Stimulated activated CD4-positive, alpha-beta T cell treated with anti-CD3 and anti-CD28 coated beads, Interleukin-1b, Interleukin-23, amount 100 ng/mL, for 48 hours (primary cell): ENCODE measurements at regions not wholly inside any gene's neighbourhood (a gene's known extent, or its start where the extent isn't known, plus 50 kb on each side); places are given as distances from the start of the nearest gene placed in this dataset.

ENCODE experiments used
- DNase-seq: peaks from one replicate; pipeline ENCODE4 v3.0.0-alpha.2; 2020

- no peak for DNase-seq
Measured at GRCh38 chr3:170780471-170780870, 89.5 kb downstream of the RPL22L1 start.

- DNase-seq, result no peak
Measured at GRCh38 chr3:170778240-170779217, 91.5 kb downstream of the RPL22L1 start.

GRCh38 chr3:170777564-170777926 is 92.5 kb downstream of the RPL22L1 start:
- DNase-seq, result no peak

- DNase-seq, result no peak
Measured at GRCh38 chr3:170776887-170777563, 93.0 kb downstream of the RPL22L1 start.

GRCh38 chr3:170773682-170774425 is 96.1 kb downstream of the RPL22L1 start:
- no peak for DNase-seq

- no peak for DNase-seq
Measured at GRCh38 chr3:170772175-170772574, 97.8 kb downstream of the RPL22L1 start.

- DNase-seq, result no peak
Measured at GRCh38 chr3:170768334-170768801, 101.6 kb downstream of the RPL22L1 start.

- DNase-seq, result no peak
Measured at GRCh38 chr3:170767576-170767941, 102.4 kb downstream of the RPL22L1 start.

GRCh38 chr3:170766823-170767575 is 103.0 kb downstream of the RPL22L1 start:
- no peak for DNase-seq

- DNase-seq, result no peak
Measured at GRCh38 chr3:170766253-170766652, 103.7 kb downstream of the RPL22L1 start.

- DNase-seq, result no peak
Measured at GRCh38 chr3:170765419-170766078, 104.4 kb downstream of the RPL22L1 start.

GRCh38 chr3:170764017-170764416 is 106.0 kb downstream of the RPL22L1 start:
- no peak for DNase-seq

GRCh38 chr3:170762064-170762463 is 107.9 kb downstream of the RPL22L1 start:
- DNase-seq, result no peak

- DNase-seq, result no peak
Measured at GRCh38 chr3:170761103-170761502, 108.9 kb downstream of the RPL22L1 start.

GRCh38 chr3:170760174-170760526 is 109.8 kb downstream of the RPL22L1 start:
- no peak for DNase-seq

GRCh38 chr3:170759511-170760173 is 110.4 kb downstream of the RPL22L1 start:
- no peak for DNase-seq

- no peak for DNase-seq
Measured at GRCh38 chr3:170757038-170757437, 113.0 kb downstream of the RPL22L1 start.

- no peak for DNase-seq
Measured at GRCh38 chr3:170754311-170754693, 115.7 kb downstream of the RPL22L1 start.

- no peak for DNase-seq
Measured at GRCh38 chr3:170753421-170754310, 116.3 kb downstream of the RPL22L1 start.

GRCh38 chr3:170752571-170753155 is 117.3 kb downstream of the RPL22L1 start:
- no peak for DNase-seq
